Peyer's patch (tissue), 4 donors: ENCODE measurements at regions not wholly inside any gene's neighbourhood (a gene's known extent, or its start where the extent isn't known, plus 50 kb on each side); places are given as distances from the start of the nearest gene placed in this dataset.

Source experiments
- DNase-seq, 3 donors: peaks; one replicate each; pipeline ENCODE4 v3.0.0-alpha.2; 2017 to 2019
- H3K27ac ChIP-seq, 4 donors: fragments of 200-600 bp; sonication (generic); one replicate each; pipeline ENCODE4 v1.5.1; 2016 to 2019
- H3K27me3 ChIP-seq, 2 donors: fragments of 200-600 bp; sonication (generic); one replicate each; pipeline ENCODE4 v1.5.1; 2019
- H3K36me3 ChIP-seq, 3 donors: fragments of 200-600 bp; sonication (generic); one replicate each; pipeline ENCODE4 v1.5.1; 2016 to 2019
- H3K4me1 ChIP-seq, 4 donors: fragments of 200-600 bp; sonication (generic); one replicate each; pipeline ENCODE4 v1.5.1; 2016 to 2019
- H3K4me3 ChIP-seq, 4 donors: fragments of 200-600 bp; sonication (generic); 1 replicate in 3 of 4; 2 replicates in 1 of 4; pipeline ENCODE4 v1.5.1; 2016 to 2019; ENCODE audit warnings: mild to moderate bottlenecking in 1 of 4
- H3K9me3 ChIP-seq, 4 donors: fragments of 200-600 bp; sonication (generic); one replicate each; pipeline ENCODE4 v1.5.1; 2016 to 2019; ENCODE audit warnings: mild to moderate bottlenecking in 1 of 4
- POLR2A ChIP-seq, 2 donors: fragments of 450-650 bp; IDR thresholded peaks; one replicate each; pipeline ENCODE4 v1.5.1; 2017; ENCODE audit warnings: antibody characterized with exemption in 2 of 2, mild to moderate bottlenecking in 2 of 2, moderate library complexity in 2 of 2
- TF ChIP-seq, protein P1 (sequence below), 6 experiments: fragments of 450-650 bp in 4 of 6; fragments of 200-600 bp in 2 of 6; sonication (generic) in 1 of 6; IDR thresholded peaks; one replicate each; pipeline ENCODE4 v1.5.1; 2017 to 2019; ENCODE audit warnings: antibody characterized with exemption in 6 of 6, mild to moderate bottlenecking in 3 of 6, moderate library complexity in 1 of 6

DNA sequence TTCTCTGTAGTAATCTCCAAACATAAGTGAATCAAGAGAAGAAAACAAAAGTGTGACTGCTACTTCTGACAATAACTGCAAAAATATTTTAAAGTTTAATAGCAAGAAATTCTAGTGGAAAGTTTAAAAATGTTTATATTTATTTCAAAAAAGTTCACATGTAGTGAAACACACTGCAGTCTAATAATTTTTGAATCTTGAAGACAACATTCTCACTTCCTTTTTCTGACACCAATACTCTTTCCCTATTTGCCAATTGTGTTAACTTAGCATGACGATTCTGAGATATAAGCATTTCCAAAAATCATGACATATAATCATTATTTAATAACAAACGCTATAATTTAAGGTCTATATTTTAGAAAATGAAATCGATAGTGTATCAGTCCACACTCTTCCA lies 429.1 kb upstream of the PKDCC start:
- H3K27ac ChIP-seq: no peak overlapping the region
- no peak for DNase-seq
- no peaks in the 10 kb centered on the region for H3K9me3 ChIP-seq
- H3K4me3 ChIP-seq: no peak overlapping the region
- H3K4me1 ChIP-seq: no peaks in the 10 kb centered on the region
- H3K27me3 ChIP-seq: no peaks in the 10 kb centered on the region
- TF ChIP-seq, protein P1, sequence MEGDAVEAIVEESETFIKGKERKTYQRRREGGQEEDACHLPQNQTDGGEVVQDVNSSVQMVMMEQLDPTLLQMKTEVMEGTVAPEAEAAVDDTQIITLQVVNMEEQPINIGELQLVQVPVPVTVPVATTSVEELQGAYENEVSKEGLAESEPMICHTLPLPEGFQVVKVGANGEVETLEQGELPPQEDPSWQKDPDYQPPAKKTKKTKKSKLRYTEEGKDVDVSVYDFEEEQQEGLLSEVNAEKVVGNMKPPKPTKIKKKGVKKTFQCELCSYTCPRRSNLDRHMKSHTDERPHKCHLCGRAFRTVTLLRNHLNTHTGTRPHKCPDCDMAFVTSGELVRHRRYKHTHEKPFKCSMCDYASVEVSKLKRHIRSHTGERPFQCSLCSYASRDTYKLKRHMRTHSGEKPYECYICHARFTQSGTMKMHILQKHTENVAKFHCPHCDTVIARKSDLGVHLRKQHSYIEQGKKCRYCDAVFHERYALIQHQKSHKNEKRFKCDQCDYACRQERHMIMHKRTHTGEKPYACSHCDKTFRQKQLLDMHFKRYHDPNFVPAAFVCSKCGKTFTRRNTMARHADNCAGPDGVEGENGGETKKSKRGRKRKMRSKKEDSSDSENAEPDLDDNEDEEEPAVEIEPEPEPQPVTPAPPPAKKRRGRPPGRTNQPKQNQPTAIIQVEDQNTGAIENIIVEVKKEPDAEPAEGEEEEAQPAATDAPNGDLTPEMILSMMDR (IDR thresholded peaks at IDR 0.05): no peak
- TF ChIP-seq POLR2A (IDR thresholded peaks at IDR 0.05): no peak
- no peaks in the 10 kb centered on the region for H3K36me3 ChIP-seq

GRCh38 chr2:41621095-41621494 lies 426.7 kb upstream of the PKDCC start:
- Histone ChIP-seq H3K4me1 (no peaks in the 10 kb centered on the region), H3K27ac (no peak overlapping the region), H3K4me3 (no peak overlapping the region), H3K36me3 (no peaks in the 10 kb centered on the region), H3K27me3 (no peaks in the 10 kb centered on the region), H3K9me3 (no peaks in the 10 kb centered on the region)
- TF ChIP-seq POLR2A (IDR thresholded peaks at IDR 0.05): no peak
- TF ChIP-seq, protein P1 (IDR thresholded peaks at IDR 0.05): no peak
- DNase-seq: no peak

GRCh38 chr2:41621563-41621962 lies 426.3 kb upstream of the PKDCC start:
- TF ChIP-seq, protein P1 (IDR thresholded peaks at IDR 0.05): no peak
- TF ChIP-seq POLR2A (IDR thresholded peaks at IDR 0.05): no peak
- Histone ChIP-seq H3K4me3 (no peak overlapping the region), H3K27me3 (no peaks in the 10 kb centered on the region), H3K9me3 (no peaks in the 10 kb centered on the region), H3K36me3 (no peaks in the 10 kb centered on the region), H3K27ac (no peak overlapping the region), H3K4me1 (no peaks in the 10 kb centered on the region)
- no peak for DNase-seq

DNA sequence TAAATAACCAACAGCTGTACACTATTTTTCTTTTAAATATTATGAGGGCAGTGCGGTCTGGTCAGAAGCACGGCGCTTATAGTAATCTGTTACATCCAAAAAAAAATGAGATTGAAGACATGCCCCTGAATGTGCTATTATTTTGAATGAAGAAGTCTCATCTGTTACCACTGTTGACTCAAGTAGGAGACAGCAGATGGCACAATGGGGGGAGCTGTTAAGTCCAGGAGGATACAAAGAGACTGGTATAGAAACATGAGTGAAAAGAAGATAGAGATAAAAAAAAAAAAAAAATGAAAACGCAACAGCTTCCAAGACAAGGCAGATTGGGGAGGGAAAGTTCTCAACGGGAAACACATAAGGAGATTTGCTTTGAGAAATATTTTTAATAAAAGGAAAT lies 425.5 kb upstream of the PKDCC start:
- Histone ChIP-seq H3K36me3 (no peaks in the 10 kb centered on the region), H3K9me3 (no peaks in the 10 kb centered on the region), H3K4me3 (no peak overlapping the region), H3K27ac (no peak overlapping the region), H3K27me3 (no peaks in the 10 kb centered on the region), H3K4me1 (no peaks in the 10 kb centered on the region)
- TF ChIP-seq, protein P1 (IDR thresholded peaks at IDR 0.05): no peak
- no peak for TF ChIP-seq POLR2A (IDR thresholded peaks at IDR 0.05)
- no peak for DNase-seq

GRCh38 chr2:41626936-41627335 lies 420.9 kb upstream of the PKDCC start:
- H3K27me3 ChIP-seq: no peaks in the 10 kb centered on the region
- H3K4me3 ChIP-seq: no peak overlapping the region
- H3K9me3 ChIP-seq: no peaks in the 10 kb centered on the region
- no peak for TF ChIP-seq POLR2A (IDR thresholded peaks at IDR 0.05)
- TF ChIP-seq, protein P1 (IDR thresholded peaks at IDR 0.05): no peak
- no peaks in the 10 kb centered on the region for H3K4me1 ChIP-seq
- no peak overlapping the region for H3K27ac ChIP-seq
- no peak for DNase-seq
- no peaks in the 10 kb centered on the region for H3K36me3 ChIP-seq

DNA sequence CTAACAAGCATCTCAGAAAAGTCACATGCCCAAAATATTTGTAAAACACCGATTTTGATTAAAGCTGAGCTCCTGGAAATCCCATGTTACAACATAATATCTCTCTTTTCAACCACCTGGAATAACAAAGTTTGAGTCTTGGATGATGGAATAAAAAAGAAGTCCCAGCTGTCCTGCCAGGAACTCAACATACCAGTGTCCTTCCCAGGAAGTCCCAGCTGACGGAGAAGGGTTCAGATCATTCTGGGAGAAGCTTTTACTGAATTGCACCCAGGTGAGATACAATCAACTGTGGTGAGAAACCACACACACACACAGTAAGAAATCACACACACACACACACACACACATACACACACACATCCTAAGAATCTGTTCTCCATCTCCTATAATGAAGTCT lies 413.1 kb upstream of the PKDCC start:
- H3K4me3 ChIP-seq: no peak overlapping the region
- no peak for DNase-seq
- no peaks in the 10 kb centered on the region for H3K36me3 ChIP-seq
- H3K27me3 ChIP-seq: no peaks in the 10 kb centered on the region
- H3K27ac ChIP-seq: no peak overlapping the region
- TF ChIP-seq POLR2A (IDR thresholded peaks at IDR 0.05): no peak
- TF ChIP-seq, protein P1 (IDR thresholded peaks at IDR 0.05): no peak
- no peaks in the 10 kb centered on the region for H3K4me1 ChIP-seq
- H3K9me3 ChIP-seq: no peaks in the 10 kb centered on the region
